ENCODE measurements at regions not wholly inside any gene's neighbourhood (a gene's known extent, or its start where the extent isn't known, plus 50 kb on each side); places are given as distances from the start of the nearest gene placed in this dataset.

- Histone ChIP-seq H3K36me3 (ENCODE audit: insufficient read depth, low read length) (no peaks in the 10 kb centered on the region), H3K27ac (ENCODE audit: low read depth, low read length) (no peak overlapping the region), H3K9me3 (ENCODE audit: low read length) (no peaks in the 10 kb centered on the region), H3K27me3 (ENCODE audit: insufficient read depth, low read length, poor library complexity, severe bottlenecking) (no peaks in the 10 kb centered on the region), H3K4me3 (ENCODE audit: low read length) (no peak overlapping the region), H3K4me1 (ENCODE audit: insufficient read depth, low read length) (no peaks in the 10 kb centered on the region)
- Mint-ChIP-seq H3K9me3 (peaks cover 0 to 5% (median 2%) of the 10 kb centered on the region in 5 donors), H3K27ac (no peak overlapping the region), H3K36me3 (no peaks in the 10 kb centered on the region), H3K4me1 (no peaks in the 10 kb centered on the region), H3K4me3 (no peak overlapping the region), H3K27me3 (no peaks in the 10 kb centered on the region)
- DNase-seq, result no peak
- CTCF ChIA-PET, result no interaction called here
- POLR2A ChIA-PET, result no interaction called here
These were observed 366.3 kb downstream of the TLL1 start for GRCh38 chr4:166239354-166239753.

- Histone ChIP-seq H3K27ac (ENCODE audit: low read depth, low read length) (no peak overlapping the region), H3K4me3 (ENCODE audit: low read length) (no peak overlapping the region), H3K36me3 (ENCODE audit: insufficient read depth, low read length) (no peaks in the 10 kb centered on the region), H3K9me3 (ENCODE audit: low read length) (no peaks in the 10 kb centered on the region), H3K27me3 (ENCODE audit: insufficient read depth, low read length, poor library complexity, severe bottlenecking) (no peaks in the 10 kb centered on the region), H3K4me1 (ENCODE audit: insufficient read depth, low read length) (no peaks in the 10 kb centered on the region)
- ChIA-PET CTCF (no interaction called here), POLR2A (no interaction called here)
- Mint-ChIP-seq H3K4me1 (no peaks in the 10 kb centered on the region), H3K9me3 (peaks cover 0 to 6% (median 0%) of the 10 kb centered on the region in 5 donors), H3K27ac (no peak overlapping the region), H3K36me3 (no peaks in the 10 kb centered on the region), H3K27me3 (no peaks in the 10 kb centered on the region), H3K4me3 (no peak overlapping the region)
- no peak for DNase-seq
These were observed 379.7 kb downstream of the TLL1 start for GRCh38 chr4:166252487-166253402.

GRCh38 chr4:166257276-166257675, 384.2 kb downstream of the TLL1 start:
- Mint-ChIP-seq H3K27ac (no peak overlapping the region), H3K36me3 (no peaks in the 10 kb centered on the region), H3K9me3 (peaks cover 0 to 5% (median 0%) of the 10 kb centered on the region in 5 donors), H3K27me3 (no peaks in the 10 kb centered on the region), H3K4me1 (no peaks in the 10 kb centered on the region), H3K4me3 (no peak overlapping the region)
- H3K27me3 ChIP-seq (ENCODE audit: insufficient read depth, low read length, poor library complexity, severe bottlenecking), result no peaks in the 10 kb centered on the region
- H3K36me3 ChIP-seq (ENCODE audit: insufficient read depth, low read length), result no peaks in the 10 kb centered on the region
- no peak overlapping the region for H3K4me3 ChIP-seq (ENCODE audit: low read length)
- CTCF ChIA-PET, result no interaction called here
- DNase-seq, result no peak
- no peak overlapping the region for H3K27ac ChIP-seq (ENCODE audit: low read depth, low read length)
- POLR2A ChIA-PET, result no interaction called here
- H3K9me3 ChIP-seq (ENCODE audit: low read length), result no peaks in the 10 kb centered on the region
- no peaks in the 10 kb centered on the region for H3K4me1 ChIP-seq (ENCODE audit: insufficient read depth, low read length)

- H3K4me3 Mint-ChIP-seq, result no peak overlapping the region
- ChIA-PET POLR2A (no interaction called here), CTCF (no interaction called here)
- H3K36me3 ChIP-seq (ENCODE audit: insufficient read depth, low read length), result no peaks in the 10 kb centered on the region
- no peaks in the 10 kb centered on the region for H3K9me3 ChIP-seq (ENCODE audit: low read length)
- no peak overlapping the region for H3K4me3 ChIP-seq (ENCODE audit: low read length)
- no peaks in the 10 kb centered on the region for H3K27me3 ChIP-seq (ENCODE audit: insufficient read depth, low read length, poor library complexity, severe bottlenecking)
- DNase-seq, result no peak
- no peak overlapping the region for H3K27ac Mint-ChIP-seq
- H3K36me3 Mint-ChIP-seq, result no peaks in the 10 kb centered on the region
- H3K4me1 ChIP-seq (ENCODE audit: insufficient read depth, low read length), result no peaks in the 10 kb centered on the region
- H3K27me3 Mint-ChIP-seq, result no peaks in the 10 kb centered on the region
- no peak overlapping the region for H3K27ac ChIP-seq (ENCODE audit: low read depth, low read length)
- H3K9me3 Mint-ChIP-seq, result peaks cover 0 to 5% (median 0%) of the 10 kb centered on the region in 5 donors
- H3K4me1 Mint-ChIP-seq, result no peaks in the 10 kb centered on the region
These were observed 384.9 kb downstream of the TLL1 start for GRCh38 chr4:166257891-166258290.

GRCh38 chr4:166259081-166259480, 386.0 kb downstream of the TLL1 start:
- no peak for DNase-seq
- H3K4me3 ChIP-seq (ENCODE audit: low read length), result no peak overlapping the region
- H3K27ac Mint-ChIP-seq, result no peak overlapping the region
- ChIA-PET CTCF (no interaction called here), POLR2A (no interaction called here)
- no peaks in the 10 kb centered on the region for H3K4me1 Mint-ChIP-seq
- H3K36me3 Mint-ChIP-seq, result no peaks in the 10 kb centered on the region
- H3K9me3 Mint-ChIP-seq, result peaks cover 0 to 5% (median 0%) of the 10 kb centered on the region in 5 donors
- no peak overlapping the region for H3K4me3 Mint-ChIP-seq
- no peaks in the 10 kb centered on the region for H3K4me1 ChIP-seq (ENCODE audit: insufficient read depth, low read length)
- no peaks in the 10 kb centered on the region for H3K9me3 ChIP-seq (ENCODE audit: low read length)
- H3K36me3 ChIP-seq (ENCODE audit: insufficient read depth, low read length), result no peaks in the 10 kb centered on the region
- no peak overlapping the region for H3K27ac ChIP-seq (ENCODE audit: low read depth, low read length)
- no peaks in the 10 kb centered on the region for H3K27me3 ChIP-seq (ENCODE audit: insufficient read depth, low read length, poor library complexity, severe bottlenecking)
- no peaks in the 10 kb centered on the region for H3K27me3 Mint-ChIP-seq

GRCh38 chr4:166274136-166274761, 401.2 kb downstream of the TLL1 start:
- no peaks in the 10 kb centered on the region for H3K36me3 ChIP-seq (ENCODE audit: insufficient read depth, low read length)
- no peaks in the 10 kb centered on the region for H3K27me3 Mint-ChIP-seq
- H3K27ac Mint-ChIP-seq, result no peak overlapping the region
- no peak overlapping the region for H3K4me3 ChIP-seq (ENCODE audit: low read length)
- H3K9me3 ChIP-seq (ENCODE audit: low read length), result no peaks in the 10 kb centered on the region
- H3K27ac ChIP-seq (ENCODE audit: low read depth, low read length), result no peak overlapping the region
- no peaks in the 10 kb centered on the region for H3K36me3 Mint-ChIP-seq
- no peak overlapping the region for H3K4me3 Mint-ChIP-seq
- H3K4me1 Mint-ChIP-seq, result no peaks in the 10 kb centered on the region
- no peaks in the 10 kb centered on the region for H3K4me1 ChIP-seq (ENCODE audit: insufficient read depth, low read length)
- H3K9me3 Mint-ChIP-seq, result peaks cover 2 to 24% (median 14%) of the 10 kb centered on the region in 5 donors
- DNase-seq, result no peak
- ChIA-PET CTCF (no interaction called here), POLR2A (no interaction called here)
- no peaks in the 10 kb centered on the region for H3K27me3 ChIP-seq (ENCODE audit: insufficient read depth, low read length, poor library complexity, severe bottlenecking)

GRCh38 chr4:166274775-166275174, 401.7 kb downstream of the TLL1 start:
- POLR2A ChIA-PET, result no interaction called here
- Mint-ChIP-seq H3K36me3 (no peaks in the 10 kb centered on the region), H3K27ac (no peak overlapping the region), H3K27me3 (no peaks in the 10 kb centered on the region), H3K9me3 (peaks cover 4 to 26% (median 13%) of the 10 kb centered on the region in 5 donors), H3K4me3 (no peak overlapping the region), H3K4me1 (no peaks in the 10 kb centered on the region)
- Histone ChIP-seq H3K9me3 (ENCODE audit: low read length) (no peaks in the 10 kb centered on the region), H3K27ac (ENCODE audit: low read depth, low read length) (no peak overlapping the region), H3K4me1 (ENCODE audit: insufficient read depth, low read length) (no peaks in the 10 kb centered on the region), H3K4me3 (ENCODE audit: low read length) (no peak overlapping the region), H3K36me3 (ENCODE audit: insufficient read depth, low read length) (no peaks in the 10 kb centered on the region), H3K27me3 (ENCODE audit: insufficient read depth, low read length, poor library complexity, severe bottlenecking) (no peaks in the 10 kb centered on the region)
- CTCF ChIA-PET, result no interaction called here
- no peak for DNase-seq

- H3K4me3 Mint-ChIP-seq, result no peak overlapping the region
- no peaks in the 10 kb centered on the region for H3K36me3 ChIP-seq (ENCODE audit: insufficient read depth, low read length)
- H3K27ac ChIP-seq (ENCODE audit: low read depth, low read length), result no peak overlapping the region
- H3K27ac Mint-ChIP-seq, result no peak overlapping the region
- POLR2A ChIA-PET, result no interaction called here
- H3K4me1 Mint-ChIP-seq, result no peaks in the 10 kb centered on the region
- H3K36me3 Mint-ChIP-seq, result no peaks in the 10 kb centered on the region
- CTCF ChIA-PET, result no interaction called here
- H3K27me3 Mint-ChIP-seq, result no peaks in the 10 kb centered on the region
- no peaks in the 10 kb centered on the region for H3K4me1 ChIP-seq (ENCODE audit: insufficient read depth, low read length)
- no peaks in the 10 kb centered on the region for H3K9me3 ChIP-seq (ENCODE audit: low read length)
- DNase-seq, result no peak
- H3K9me3 Mint-ChIP-seq, result peaks cover 4 to 26% (median 9%) of the 10 kb centered on the region in 5 donors
- H3K27me3 ChIP-seq (ENCODE audit: insufficient read depth, low read length, poor library complexity, severe bottlenecking), result no peaks in the 10 kb centered on the region
- no peak overlapping the region for H3K4me3 ChIP-seq (ENCODE audit: low read length)
These were observed 404.4 kb downstream of the TLL1 start for GRCh38 chr4:166277401-166277800.
